ENCODE measurements at regions not wholly inside any gene's neighbourhood (a gene's known extent, or its start where the extent isn't known, plus 50 kb on each side); places are given as distances from the start of the nearest gene placed in this dataset.

DNA sequence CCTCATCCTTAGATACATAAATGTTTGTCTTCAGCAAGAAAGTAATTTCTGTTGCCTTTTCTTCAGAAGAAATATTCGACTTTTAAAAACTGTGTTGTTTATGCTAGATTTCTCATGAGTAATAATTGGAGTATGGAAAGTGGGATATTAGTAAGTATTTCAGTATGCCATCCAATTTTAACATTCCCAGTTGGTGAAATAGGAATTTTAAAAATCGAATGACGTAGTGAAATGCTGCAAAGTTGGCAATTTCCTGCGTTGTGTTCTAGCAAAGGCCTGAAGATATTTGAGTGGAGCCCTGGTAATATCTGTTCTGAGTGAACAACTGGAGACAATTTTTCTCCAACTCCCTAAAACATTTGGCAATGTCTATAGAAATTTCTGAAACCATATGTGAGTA is 190.1 kb downstream of the ZNF330 start:
- TF ChIP-seq, protein P1, sequence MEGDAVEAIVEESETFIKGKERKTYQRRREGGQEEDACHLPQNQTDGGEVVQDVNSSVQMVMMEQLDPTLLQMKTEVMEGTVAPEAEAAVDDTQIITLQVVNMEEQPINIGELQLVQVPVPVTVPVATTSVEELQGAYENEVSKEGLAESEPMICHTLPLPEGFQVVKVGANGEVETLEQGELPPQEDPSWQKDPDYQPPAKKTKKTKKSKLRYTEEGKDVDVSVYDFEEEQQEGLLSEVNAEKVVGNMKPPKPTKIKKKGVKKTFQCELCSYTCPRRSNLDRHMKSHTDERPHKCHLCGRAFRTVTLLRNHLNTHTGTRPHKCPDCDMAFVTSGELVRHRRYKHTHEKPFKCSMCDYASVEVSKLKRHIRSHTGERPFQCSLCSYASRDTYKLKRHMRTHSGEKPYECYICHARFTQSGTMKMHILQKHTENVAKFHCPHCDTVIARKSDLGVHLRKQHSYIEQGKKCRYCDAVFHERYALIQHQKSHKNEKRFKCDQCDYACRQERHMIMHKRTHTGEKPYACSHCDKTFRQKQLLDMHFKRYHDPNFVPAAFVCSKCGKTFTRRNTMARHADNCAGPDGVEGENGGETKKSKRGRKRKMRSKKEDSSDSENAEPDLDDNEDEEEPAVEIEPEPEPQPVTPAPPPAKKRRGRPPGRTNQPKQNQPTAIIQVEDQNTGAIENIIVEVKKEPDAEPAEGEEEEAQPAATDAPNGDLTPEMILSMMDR (IDR thresholded peaks at IDR 0.05; ENCODE audit: extremely low read depth in 1 of 2, insufficient read depth in 1 of 2, low read depth in 1 of 2, low read length in 2 of 2): no peak
- TF ChIP-seq POLR2A (IDR thresholded peaks at IDR 0.05; ENCODE audit: low read depth, low read length) (no peak), MAX (IDR thresholded peaks at IDR 0.05; ENCODE audit: insufficient read depth, insufficient read length) (no peak), POLR2AphosphoS5 (IDR thresholded peaks at IDR 0.05; ENCODE audit: insufficient read depth, low read depth, low read length) (no peak), FOS (IDR thresholded peaks at IDR 0.05; ENCODE audit: borderline replicate concordance, insufficient read depth, low read length) (no peak)
